ENCODE measurements at regions not wholly inside any gene's neighbourhood (a gene's known extent, or its start where the extent isn't known, plus 50 kb on each side); places are given as distances from the start of the nearest gene placed in this dataset.

GRCh38 chr13:80707000-80707983 is 366.4 kb upstream of the SPRY2 start:
- POLR2A ChIA-PET = no interaction called here
- no peaks in the 10 kb centered on the region for H3K9me3 ChIP-seq (ENCODE audit: control insufficient read depth, insufficient read depth, low read depth, low read length)
- H3K36me3 ChIP-seq (ENCODE audit: control insufficient read depth in 2 of 2, insufficient read depth in 1 of 2, low read length in 2 of 2) = no peaks in the 10 kb centered on the region
- H3K4me3 ChIP-seq (ENCODE audit: low read depth, low read length) = no peak overlapping the region
- no peak overlapping the region for H3K27ac ChIP-seq (ENCODE audit: extremely low read depth, low read depth, low read length)
- no peaks in the 10 kb centered on the region for H3K4me1 ChIP-seq (ENCODE audit: control insufficient read depth, insufficient read depth, low read length)
- CTCF ChIA-PET = no interaction called here
- TF ChIP-seq ZNF184 (tag by site-specific recombination; IDR thresholded peaks at IDR 0.05) (no peak), ZNF335 (tag by site-specific recombination; conservative IDR thresholded peaks at IDR 0.05) (no peak), ZNF518A (tag by site-specific recombination; conservative IDR thresholded peaks at IDR 0.05; ENCODE audit: low read depth) (no peak), ZBTB21 (tag by site-specific recombination; IDR thresholded peaks at IDR 0.05) (no peak), GLI2 (tag by site-specific recombination; IDR thresholded peaks at IDR 0.05; ENCODE audit: borderline replicate concordance, low read depth) (no peak), INSM2 (tag by site-specific recombination; IDR thresholded peaks at IDR 0.05) (no peak), GLI4 (tag by site-specific recombination; IDR thresholded peaks at IDR 0.05) (no peak), ZNF76 (tag by site-specific recombination; IDR thresholded peaks at IDR 0.05; ENCODE audit: borderline replicate concordance, low read depth) (no peak), ZNF629 (tag by site-specific recombination; IDR thresholded peaks at IDR 0.05) (no peak), KLF8 (tag by site-specific recombination; IDR thresholded peaks at IDR 0.05) (no peak), ZNF202 (tag by site-specific recombination; IDR thresholded peaks at IDR 0.05; ENCODE audit: borderline replicate concordance) (no peak), ZNF114 (tag by site-specific recombination; IDR thresholded peaks at IDR 0.05) (no peak), ZNF174 (tag by site-specific recombination; IDR thresholded peaks at IDR 0.05) (no peak)
- TF ChIP-seq, protein P1, sequence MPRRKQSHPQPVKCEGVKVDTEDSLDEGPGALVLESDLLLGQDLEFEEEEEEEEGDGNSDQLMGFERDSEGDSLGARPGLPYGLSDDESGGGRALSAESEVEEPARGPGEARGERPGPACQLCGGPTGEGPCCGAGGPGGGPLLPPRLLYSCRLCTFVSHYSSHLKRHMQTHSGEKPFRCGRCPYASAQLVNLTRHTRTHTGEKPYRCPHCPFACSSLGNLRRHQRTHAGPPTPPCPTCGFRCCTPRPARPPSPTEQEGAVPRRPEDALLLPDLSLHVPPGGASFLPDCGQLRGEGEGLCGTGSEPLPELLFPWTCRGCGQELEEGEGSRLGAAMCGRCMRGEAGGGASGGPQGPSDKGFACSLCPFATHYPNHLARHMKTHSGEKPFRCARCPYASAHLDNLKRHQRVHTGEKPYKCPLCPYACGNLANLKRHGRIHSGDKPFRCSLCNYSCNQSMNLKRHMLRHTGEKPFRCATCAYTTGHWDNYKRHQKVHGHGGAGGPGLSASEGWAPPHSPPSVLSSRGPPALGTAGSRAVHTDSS (tag by site-specific recombination; IDR thresholded peaks at IDR 0.05) = no peak
- TF ChIP-seq, protein P2, sequence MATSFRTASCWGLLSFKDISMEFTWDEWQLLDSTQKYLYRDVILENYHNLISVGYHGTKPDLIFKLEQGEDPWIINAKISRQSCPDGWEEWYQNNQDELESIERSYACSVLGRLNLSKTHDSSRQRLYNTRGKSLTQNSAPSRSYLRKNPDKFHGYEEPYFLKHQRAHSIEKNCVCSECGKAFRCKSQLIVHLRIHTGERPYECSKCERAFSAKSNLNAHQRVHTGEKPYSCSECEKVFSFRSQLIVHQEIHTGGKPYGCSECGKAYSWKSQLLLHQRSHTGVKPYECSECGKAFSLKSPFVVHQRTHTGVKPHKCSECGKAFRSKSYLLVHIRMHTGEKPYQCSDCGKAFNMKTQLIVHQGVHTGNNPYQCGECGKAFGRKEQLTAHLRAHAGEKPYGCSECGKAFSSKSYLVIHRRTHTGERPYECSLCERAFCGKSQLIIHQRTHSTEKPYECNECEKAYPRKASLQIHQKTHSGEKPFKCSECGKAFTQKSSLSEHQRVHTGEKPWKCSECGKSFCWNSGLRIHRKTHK (tag by site-specific recombination; IDR thresholded peaks at IDR 0.05) = no peak
- TF ChIP-seq, protein P3, sequence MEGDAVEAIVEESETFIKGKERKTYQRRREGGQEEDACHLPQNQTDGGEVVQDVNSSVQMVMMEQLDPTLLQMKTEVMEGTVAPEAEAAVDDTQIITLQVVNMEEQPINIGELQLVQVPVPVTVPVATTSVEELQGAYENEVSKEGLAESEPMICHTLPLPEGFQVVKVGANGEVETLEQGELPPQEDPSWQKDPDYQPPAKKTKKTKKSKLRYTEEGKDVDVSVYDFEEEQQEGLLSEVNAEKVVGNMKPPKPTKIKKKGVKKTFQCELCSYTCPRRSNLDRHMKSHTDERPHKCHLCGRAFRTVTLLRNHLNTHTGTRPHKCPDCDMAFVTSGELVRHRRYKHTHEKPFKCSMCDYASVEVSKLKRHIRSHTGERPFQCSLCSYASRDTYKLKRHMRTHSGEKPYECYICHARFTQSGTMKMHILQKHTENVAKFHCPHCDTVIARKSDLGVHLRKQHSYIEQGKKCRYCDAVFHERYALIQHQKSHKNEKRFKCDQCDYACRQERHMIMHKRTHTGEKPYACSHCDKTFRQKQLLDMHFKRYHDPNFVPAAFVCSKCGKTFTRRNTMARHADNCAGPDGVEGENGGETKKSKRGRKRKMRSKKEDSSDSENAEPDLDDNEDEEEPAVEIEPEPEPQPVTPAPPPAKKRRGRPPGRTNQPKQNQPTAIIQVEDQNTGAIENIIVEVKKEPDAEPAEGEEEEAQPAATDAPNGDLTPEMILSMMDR (tag by site-specific recombination; IDR thresholded peaks at IDR 0.05) = no peak
